ENCODE measurements at regions not wholly inside any gene's neighbourhood (a gene's known extent, or its start where the extent isn't known, plus 50 kb on each side); places are given as distances from the start of the nearest gene placed in this dataset.

GRCh38 chr6:119720160-119720559 is 370.6 kb upstream of the MAN1A1 start:
- H3K9me3 ChIP-seq (ENCODE audit: control insufficient read depth, insufficient read depth, low read depth, low read length) = no peaks in the 10 kb centered on the region
- H3K36me3 ChIP-seq (ENCODE audit: control insufficient read depth, insufficient read depth, low read length) = no peaks in the 10 kb centered on the region
- DNase-seq (ENCODE audit: low read depth, low spot score) (no peak), ATAC-seq (no peak)
- H3K27me3 ChIP-seq (ENCODE audit: control insufficient read depth, insufficient read depth, low read length) = no peaks in the 10 kb centered on the region
- H3K4me3 ChIP-seq (ENCODE audit: low read depth in 2 of 2, low read length in 2 of 2) = no peak overlapping the region
- ChIA-PET POLR2A (no interaction called here), CTCF (no interaction called here)
- no peak for TF ChIP-seq REST (IDR thresholded peaks at IDR 0.05; ENCODE audit: insufficient read depth in 1 of 2, low read depth in 2 of 2, low read length in 1 of 2)
- TF ChIP-seq CTCF (IDR thresholded peaks at IDR 0.05) = 0 out of 2 replicates have a peak, but pooled peaks have one; percentile 5
- TF ChIP-seq POLR2AphosphoS5 (IDR thresholded peaks at IDR 0.05; ENCODE audit: low read depth, low read length) = no peak
- H3K4me1 ChIP-seq (ENCODE audit: control insufficient read depth, insufficient read depth, low read length) = no peaks in the 10 kb centered on the region
- H3K27ac ChIP-seq (ENCODE audit: low read length) = no peak overlapping the region
- BruUV-seq (replicated peaks) = no TSS peak
- intact Hi-C loops (cut with micrococcal nuclease; ENCODE audit: unreplicated experiment) = loop anchor here (10.0 kb wide), 1 partner anchor 365 kb away; no protein-coding TSS in a partner anchor
- in situ Hi-C loops (cut with HindIII; ENCODE audit: low pct_unique_long_range_greater_than_20kb, low sequenced_read_pairs) = no loop called here

- no TSS peak for BruUV-seq (replicated peaks)
- H3K27me3 ChIP-seq (ENCODE audit: control insufficient read depth, insufficient read depth, low read length) = no peaks in the 10 kb centered on the region
- no peaks in the 10 kb centered on the region for H3K9me3 ChIP-seq (ENCODE audit: control insufficient read depth, insufficient read depth, low read depth, low read length)
- no peaks in the 10 kb centered on the region for H3K4me1 ChIP-seq (ENCODE audit: control insufficient read depth, insufficient read depth, low read length)
- ChIA-PET CTCF (no interaction called here), POLR2A (no interaction called here)
- no peak for ATAC-seq
- no peak for DNase-seq (ENCODE audit: low read depth, low spot score)
- TF ChIP-seq SIN3A (IDR thresholded peaks at IDR 0.05; ENCODE audit: borderline replicate concordance, insufficient read depth, low read depth, low read length) = no peak
- TF ChIP-seq CTCF (IDR thresholded peaks at IDR 0.05) = no peak
- TF ChIP-seq TCF7L2 (IDR thresholded peaks at IDR 0.05; ENCODE audit: low read depth, low read length) = no peak
- no peak for TF ChIP-seq REST (IDR thresholded peaks at IDR 0.05; ENCODE audit: insufficient read depth in 1 of 2, low read depth in 2 of 2, low read length in 1 of 2)
- TF ChIP-seq POLR2AphosphoS5 (IDR thresholded peaks at IDR 0.05; ENCODE audit: low read depth, low read length) = no peak
- no peak overlapping the region for H3K27ac ChIP-seq (ENCODE audit: low read length)
- H3K4me3 ChIP-seq (ENCODE audit: low read depth in 2 of 2, low read length in 2 of 2) = no peak overlapping the region
- in situ Hi-C loops (cut with HindIII; ENCODE audit: low pct_unique_long_range_greater_than_20kb, low sequenced_read_pairs) (no loop called here), intact Hi-C loops (cut with micrococcal nuclease; ENCODE audit: unreplicated experiment) (no loop called here)
- no peaks in the 10 kb centered on the region for H3K36me3 ChIP-seq (ENCODE audit: control insufficient read depth, insufficient read depth, low read length)
Observed at GRCh38 chr6:119717942-119718341, 368.4 kb upstream of the MAN1A1 start.
